ENCODE measurements at regions not wholly inside any gene's neighbourhood (a gene's known extent, or its start where the extent isn't known, plus 50 kb on each side); places are given as distances from the start of the nearest gene placed in this dataset.

- no peak for DNase-seq (ENCODE audit: low spot score in 2 of 2, unreplicated experiment in 2 of 2)
- Mint-ChIP-seq H3K36me3 (peaks cover under 1% of the 10 kb centered on the region), H3K4me3 (no peak overlapping the region)
Measured at GRCh38 chr1:173113015-173113741, 62.4 kb upstream of the TNFSF18 start.

GRCh38 chr1:173112129-173112528, 61.4 kb upstream of the TNFSF18 start:
- no peak overlapping the region for H3K4me3 Mint-ChIP-seq
- no peak overlapping the region for H3K27ac Mint-ChIP-seq
- H3K4me1 Mint-ChIP-seq, result peaks cover 1% of the 10 kb centered on the region
- peaks cover 8% of the 10 kb centered on the region for H3K36me3 Mint-ChIP-seq
- no peaks in the 10 kb centered on the region for H3K27me3 Mint-ChIP-seq (ENCODE audit: low read depth)
- no peak for TF ChIP-seq CTCF (IDR thresholded peaks at IDR 0.05; ENCODE audit: unreplicated experiment)
- H3K9me3 Mint-ChIP-seq, result peaks cover 24% of the 10 kb centered on the region
- DNase-seq (ENCODE audit: low spot score in 2 of 2, unreplicated experiment in 2 of 2), result no peak

More at GRCh38 chr1:173113015-173113741, 62.4 kb upstream of the TNFSF18 start:
- peaks cover 15% of the 10 kb centered on the region for H3K9me3 Mint-ChIP-seq
- H3K27ac Mint-ChIP-seq, result no peak overlapping the region
- H3K4me1 Mint-ChIP-seq, result peaks cover 6% of the 10 kb centered on the region
- TF ChIP-seq CTCF (IDR thresholded peaks at IDR 0.05; ENCODE audit: unreplicated experiment), result no peak
- H3K27me3 Mint-ChIP-seq (ENCODE audit: low read depth), result no peaks in the 10 kb centered on the region

GRCh38 chr1:173107696-173108095, 57.0 kb upstream of the TNFSF18 start:
- no peak overlapping the region for H3K4me3 Mint-ChIP-seq
- H3K27me3 Mint-ChIP-seq (ENCODE audit: low read depth), result no peaks in the 10 kb centered on the region
- no peak for DNase-seq (ENCODE audit: low spot score in 2 of 2, unreplicated experiment in 2 of 2)
- peaks cover 40% of the 10 kb centered on the region for H3K9me3 Mint-ChIP-seq
- no peak overlapping the region for H3K27ac Mint-ChIP-seq
- peaks cover 12% of the 10 kb centered on the region for H3K36me3 Mint-ChIP-seq
- no peaks in the 10 kb centered on the region for H3K4me1 Mint-ChIP-seq
- TF ChIP-seq CTCF (IDR thresholded peaks at IDR 0.05; ENCODE audit: unreplicated experiment), result no peak

- H3K27ac Mint-ChIP-seq, result no peak overlapping the region
- peaks cover 32% of the 10 kb centered on the region for H3K9me3 Mint-ChIP-seq
- H3K27me3 Mint-ChIP-seq (ENCODE audit: low read depth), result no peaks in the 10 kb centered on the region
- peaks cover 10% of the 10 kb centered on the region for H3K36me3 Mint-ChIP-seq
- TF ChIP-seq CTCF (IDR thresholded peaks at IDR 0.05; ENCODE audit: unreplicated experiment), result no peak
- no peak overlapping the region for H3K4me3 Mint-ChIP-seq
- no peak for DNase-seq (ENCODE audit: low spot score in 2 of 2, unreplicated experiment in 2 of 2)
- H3K4me1 Mint-ChIP-seq, result peaks cover 2% of the 10 kb centered on the region
Measured at GRCh38 chr1:173103006-173103405, 52.3 kb upstream of the TNFSF18 start.

GRCh38 chr1:173101589-173101988, 50.8 kb upstream of the TNFSF18 start:
- H3K9me3 Mint-ChIP-seq, result peaks cover 22% of the 10 kb centered on the region
- peaks cover 2% of the 10 kb centered on the region for H3K36me3 Mint-ChIP-seq
- peaks cover 2% of the 10 kb centered on the region for H3K4me1 Mint-ChIP-seq
- TF ChIP-seq CTCF (IDR thresholded peaks at IDR 0.05; ENCODE audit: unreplicated experiment), result no peak
- no peaks in the 10 kb centered on the region for H3K27me3 Mint-ChIP-seq (ENCODE audit: low read depth)
- H3K27ac Mint-ChIP-seq, result no peak overlapping the region
- DNase-seq (ENCODE audit: low spot score in 2 of 2, unreplicated experiment in 2 of 2), result no peak
- H3K4me3 Mint-ChIP-seq, result no peak overlapping the region
